Effector memory CD8-positive, alpha-beta T cell (primary cell): ENCODE measurements at regions not wholly inside any gene's neighbourhood (a gene's known extent, or its start where the extent isn't known, plus 50 kb on each side); places are given as distances from the start of the nearest gene placed in this dataset.
A peak's percentile ranks its signal among the peaks of the same experiment; 100 is the strongest.

ENCODE experiments used
- ATAC-seq: fragments of 150-1000 bp; cut with Tn5 transposase; replicated peaks from 2 replicates; pipeline ENCODE4 v1.10.0; 2021; ENCODE audit warnings: mild to moderate bottlenecking, moderate library complexity
- DNase-seq, 3 experiments: peaks; one replicate each; pipeline ENCODE4 v3.0.0; 2021
- H3K27ac Mint-ChIP-seq, 2 donors: one replicate each; pipeline ENCODE4 v1.8.0; 2022; ENCODE audit warnings: mild to moderate bottlenecking in 2 of 2, mixed read lengths in 2 of 2, moderate library complexity in 2 of 2
- H3K27me3 Mint-ChIP-seq, 2 donors: one replicate each; pipeline ENCODE4 v1.8.0; 2022; ENCODE audit warnings: mixed read lengths in 2 of 2
- H3K36me3 Mint-ChIP-seq: one replicate; pipeline ENCODE4 v1.8.0; 2022; ENCODE audit warnings: mild to moderate bottlenecking, moderate library complexity, mixed read lengths; ENCODE audit not compliant: insufficient read depth
- H3K4me1 Mint-ChIP-seq, 2 donors: one replicate each; pipeline ENCODE4 v1.8.0; 2022; ENCODE audit warnings: low read depth in 2 of 2, mixed read lengths in 2 of 2
- H3K4me3 Mint-ChIP-seq, 2 donors: one replicate each; pipeline ENCODE4 v1.8.0; 2022; ENCODE audit warnings: mild to moderate bottlenecking in 2 of 2, mixed read lengths in 2 of 2, moderate library complexity in 2 of 2
- H3K9me3 Mint-ChIP-seq, 2 donors: one replicate each; pipeline ENCODE4 v1.8.0; 2022; ENCODE audit warnings: mixed read lengths in 2 of 2

- DNase-seq (no peak), ATAC-seq (no peak)
- Mint-ChIP-seq H3K4me1 (peaks cover 16 to 29% of the 10 kb centered on the region in 2 donors), H3K4me3 (no peak overlapping the region), H3K27me3 (no peaks in the 10 kb centered on the region), H3K27ac (peak overlapping the region in 1 of 2 donors; percentile 19), H3K9me3 (peaks cover 0 to 7% of the 10 kb centered on the region in 2 donors), H3K36me3 (peaks cover 16% of the 10 kb centered on the region)
Measured at GRCh38 chr6:170083236-170084051, 207.4 kb downstream of the DLL1 start.

- Mint-ChIP-seq H3K4me1 (peaks cover 10 to 23% of the 10 kb centered on the region in 2 donors), H3K27ac (peak overlapping the region; percentile 19 to 65), H3K9me3 (peaks cover 0 to 7% of the 10 kb centered on the region in 2 donors), H3K36me3 (peaks cover 10% of the 10 kb centered on the region), H3K27me3 (no peaks in the 10 kb centered on the region), H3K4me3 (no peak overlapping the region)
- ATAC-seq (peak; percentile 50), DNase-seq (no peak)
Measured at GRCh38 chr6:170082531-170083187, 208.2 kb downstream of the DLL1 start.

- ATAC-seq (no peak), DNase-seq (no peak)
- Mint-ChIP-seq H3K9me3 (peaks cover 0 to 7% of the 10 kb centered on the region in 2 donors), H3K4me3 (no peak overlapping the region), H3K27me3 (no peaks in the 10 kb centered on the region), H3K27ac (peak overlapping the region in 1 of 2 donors; percentile 65), H3K36me3 (peaks cover 8% of the 10 kb centered on the region), H3K4me1 (peaks cover 10 to 23% of the 10 kb centered on the region in 2 donors)
Measured at GRCh38 chr6:170082067-170082466, 208.8 kb downstream of the DLL1 start.

GRCh38 chr6:170081556-170081955, 209.3 kb downstream of the DLL1 start:
- peaks cover 7 to 19% of the 10 kb centered on the region in 2 donors for H3K4me1 Mint-ChIP-seq
- ATAC-seq (no peak), DNase-seq (no peak)
- H3K36me3 Mint-ChIP-seq, result peaks cover 6% of the 10 kb centered on the region
- H3K27ac Mint-ChIP-seq, result no peak overlapping the region
- H3K9me3 Mint-ChIP-seq, result peaks cover 0 to 7% of the 10 kb centered on the region in 2 donors
- H3K27me3 Mint-ChIP-seq, result no peaks in the 10 kb centered on the region
- H3K4me3 Mint-ChIP-seq, result no peak overlapping the region

- Mint-ChIP-seq H3K36me3 (peaks cover 3% of the 10 kb centered on the region), H3K27ac (no peak overlapping the region), H3K4me1 (peaks cover 4 to 14% of the 10 kb centered on the region in 2 donors), H3K9me3 (peaks cover 0 to 7% of the 10 kb centered on the region in 2 donors), H3K4me3 (no peak overlapping the region), H3K27me3 (no peaks in the 10 kb centered on the region)
- ATAC-seq, result no peak
- DNase-seq, result no peak
Measured at GRCh38 chr6:170080828-170081371, 210.0 kb downstream of the DLL1 start.

GRCh38 chr6:170080169-170080827, 210.6 kb downstream of the DLL1 start:
- peak overlapping the region in 1 of 2 donors; percentile 11 for H3K27ac Mint-ChIP-seq
- H3K4me3 Mint-ChIP-seq, result no peak overlapping the region
- H3K4me1 Mint-ChIP-seq, result peaks cover 4 to 12% of the 10 kb centered on the region in 2 donors
- no peak for ATAC-seq
- H3K36me3 Mint-ChIP-seq, result peaks cover 3% of the 10 kb centered on the region
- no peak for DNase-seq
- peaks cover 0 to 7% of the 10 kb centered on the region in 2 donors for H3K9me3 Mint-ChIP-seq
- H3K27me3 Mint-ChIP-seq, result no peaks in the 10 kb centered on the region

- Mint-ChIP-seq H3K27me3 (peaks cover 21 to 34% of the 10 kb centered on the region in 2 donors), H3K9me3 (peaks cover 0 to 7% of the 10 kb centered on the region in 2 donors), H3K27ac (no peak overlapping the region), H3K36me3 (peaks cover 3% of the 10 kb centered on the region), H3K4me1 (no peaks in the 10 kb centered on the region), H3K4me3 (no peak overlapping the region)
- DNase-seq (no peak), ATAC-seq (no peak)
Measured at GRCh38 chr6:170076466-170077165, 214.3 kb downstream of the DLL1 start.

- Mint-ChIP-seq H3K4me1 (no peaks in the 10 kb centered on the region), H3K27me3 (peaks cover 28 to 42% of the 10 kb centered on the region in 2 donors), H3K4me3 (no peak overlapping the region), H3K27ac (no peak overlapping the region), H3K9me3 (peaks cover 0 to 7% of the 10 kb centered on the region in 2 donors), H3K36me3 (peaks cover 3% of the 10 kb centered on the region)
- ATAC-seq, result no peak
- no peak for DNase-seq
Measured at GRCh38 chr6:170075659-170076223, 215.1 kb downstream of the DLL1 start.

GRCh38 chr6:170074907-170075306, 216.0 kb downstream of the DLL1 start:
- peaks cover 3 to 7% of the 10 kb centered on the region in 2 donors for H3K9me3 Mint-ChIP-seq
- peaks cover 33 to 51% of the 10 kb centered on the region in 2 donors for H3K27me3 Mint-ChIP-seq
- DNase-seq (no peak), ATAC-seq (no peak)
- H3K4me3 Mint-ChIP-seq, result no peak overlapping the region
- H3K36me3 Mint-ChIP-seq, result peaks cover 3% of the 10 kb centered on the region
- H3K4me1 Mint-ChIP-seq, result no peaks in the 10 kb centered on the region
- H3K27ac Mint-ChIP-seq, result no peak overlapping the region

GRCh38 chr6:170074435-170074834, 216.4 kb downstream of the DLL1 start:
- H3K4me3 Mint-ChIP-seq, result no peak overlapping the region
- peaks cover 34 to 51% of the 10 kb centered on the region in 2 donors for H3K27me3 Mint-ChIP-seq
- DNase-seq, result no peak
- no peak overlapping the region for H3K27ac Mint-ChIP-seq
- peaks cover 3% of the 10 kb centered on the region for H3K36me3 Mint-ChIP-seq
- H3K4me1 Mint-ChIP-seq, result no peaks in the 10 kb centered on the region
- H3K9me3 Mint-ChIP-seq, result peaks cover 3 to 7% of the 10 kb centered on the region in 2 donors
- ATAC-seq, result no peak

- Mint-ChIP-seq H3K4me3 (no peak overlapping the region), H3K9me3 (peaks cover 2 to 3% of the 10 kb centered on the region in 2 donors), H3K27me3 (peaks cover 38 to 51% of the 10 kb centered on the region in 2 donors), H3K27ac (no peak overlapping the region), H3K36me3 (peaks cover 3% of the 10 kb centered on the region), H3K4me1 (no peaks in the 10 kb centered on the region)
- no peak for DNase-seq
- ATAC-seq, result no peak
Measured at GRCh38 chr6:170073846-170074245, 217.0 kb downstream of the DLL1 start.

GRCh38 chr6:170072246-170072645, 218.6 kb downstream of the DLL1 start:
- no peak overlapping the region for H3K4me3 Mint-ChIP-seq
- peaks cover 0 to 3% of the 10 kb centered on the region in 2 donors for H3K9me3 Mint-ChIP-seq

More at GRCh38 chr6:170072246-170072645, 218.6 kb downstream of the DLL1 start:
- Mint-ChIP-seq H3K36me3 (peaks cover 3% of the 10 kb centered on the region), H3K27ac (no peak overlapping the region), H3K27me3 (peaks cover 38 to 53% of the 10 kb centered on the region in 2 donors), H3K4me1 (no peaks in the 10 kb centered on the region)
- DNase-seq (no peak), ATAC-seq (no peak)
